T-cell (primary cell): ENCODE measurements at regions not wholly inside any gene's neighbourhood (a gene's known extent, or its start where the extent isn't known, plus 50 kb on each side); places are given as distances from the start of the nearest gene placed in this dataset.

ENCODE experiments used
- ATAC-seq, 4 experiments: fragments of 200-7000 bp in 3 of 4; fragments of 150-1000 bp in 1 of 4; cut with Tn5 transposase; replicated peaks in 1 of 4; 1 replicate in 3 of 4; 2 replicates in 1 of 4; pipeline ENCODE4 v1.10.0; 2021; ENCODE audit warnings: moderate library complexity in 3 of 4, mild to moderate bottlenecking in 2 of 4, moderate number of reproducible peaks in 1 of 4
- CTCF ChIA-PET, 2 donors: fragments of 300-600 bp; sonication (Branson Sonifier 250); formaldehyde crosslinking; loops; one replicate each; lab custom pipeline; 2022; ENCODE audit warnings: antibody characterized with exemption in 2 of 2; lab: Charles Lee
- POLR2A ChIA-PET, 2 donors: fragments of 300-600 bp; sonication (Branson Sonifier 250); formaldehyde crosslinking; loops; one replicate each; lab custom pipeline; 2022; ENCODE audit warnings: antibody characterized with exemption in 2 of 2; lab: Charles Lee
- DNase-seq, 35 experiments: peaks; one replicate each; pipeline versions ENCODE4 v3.0.0 to v3.0.0-alpha.2; 2013 to 2023
- H3K27ac ChIP-seq: one replicate; pipeline ENCODE4 v1.5.1; 2013; ENCODE audit warnings: low read length
- H3K27me3 ChIP-seq, 2 experiments: replicated peaks in 1 of 2; 1 replicate in 1 of 2; 2 replicates in 1 of 2; pipeline versions ENCODE4 v1.6.1 to v1.7.0; 2013; ENCODE audit warnings: low read length in 1 of 2, mixed read lengths in 1 of 2; ENCODE audit not compliant: control insufficient read depth in 2 of 2, insufficient read depth in 2 of 2; ENCODE audit errors: extremely low read depth in 1 of 2
- H3K36me3 ChIP-seq, 2 donors: 1 replicate in 1 of 2; 2 replicates in 1 of 2; pipeline versions ENCODE4 v1.6.1 to v1.7.0; 2013; ENCODE audit warnings: low read length in 1 of 2; ENCODE audit not compliant: control insufficient read depth in 2 of 2, insufficient read depth in 1 of 2; ENCODE audit errors: extremely low read depth in 1 of 2
- H3K4me1 ChIP-seq, 2 experiments: 1 replicate in 1 of 2; 2 replicates in 1 of 2; pipeline versions ENCODE4 v1.6.1 to v1.7.0; 2013; ENCODE audit warnings: low read length in 2 of 2, mixed read lengths in 1 of 2; ENCODE audit not compliant: insufficient read depth in 2 of 2, control insufficient read depth in 1 of 2; ENCODE audit errors: extremely low read depth in 1 of 2
- H3K4me3 ChIP-seq, 2 donors: 1 replicate in 1 of 2; 2 replicates in 1 of 2; pipeline versions ENCODE4 v1.5.1 to v1.7.0; 2013; ENCODE audit warnings: mild to moderate bottlenecking in 2 of 2, low read length in 1 of 2, moderate library complexity in 1 of 2; ENCODE audit not compliant: control insufficient read depth in 1 of 2; ENCODE audit errors: extremely low read depth in 1 of 2
- H3K9me3 ChIP-seq: 2 replicates; pipeline ENCODE4 v1.7.0; 2013
- H3K27ac Mint-ChIP-seq, 2 donors: one replicate each; pipeline ENCODE4 v1.8.0; 2020 to 2021; ENCODE audit warnings: mild to moderate bottlenecking in 2 of 2, mixed read lengths in 2 of 2
- H3K27me3 Mint-ChIP-seq, 2 donors: one replicate each; pipeline ENCODE4 v1.8.0; 2021 to 2022; ENCODE audit warnings: mixed read lengths in 2 of 2
- H3K36me3 Mint-ChIP-seq: one replicate; pipeline ENCODE4 v1.8.0; 2021; ENCODE audit warnings: mixed read lengths
- H3K4me1 Mint-ChIP-seq, 3 donors: one replicate each; pipeline ENCODE4 v1.8.0; 2020 to 2022; ENCODE audit warnings: mixed read lengths in 3 of 3, mild to moderate bottlenecking in 1 of 3
- H3K4me3 Mint-ChIP-seq, 3 donors: one replicate each; pipeline ENCODE4 v1.8.0; 2020 to 2022; ENCODE audit warnings: mild to moderate bottlenecking in 3 of 3, mixed read lengths in 3 of 3, moderate library complexity in 3 of 3
- H3K9me3 Mint-ChIP-seq, 3 donors: one replicate each; pipeline ENCODE4 v1.8.0; 2020 to 2022; ENCODE audit warnings: mixed read lengths in 3 of 3
- WGBS: methylation state at CpG from one replicate; pipeline ENCODE4 v1.1.5; 2013; ENCODE audit warnings: missing lambda C conversion rate; ENCODE audit not compliant: insufficient coverage; 5-methylcytosine and 5-hydroxymethylcytosine counted together

DNA sequence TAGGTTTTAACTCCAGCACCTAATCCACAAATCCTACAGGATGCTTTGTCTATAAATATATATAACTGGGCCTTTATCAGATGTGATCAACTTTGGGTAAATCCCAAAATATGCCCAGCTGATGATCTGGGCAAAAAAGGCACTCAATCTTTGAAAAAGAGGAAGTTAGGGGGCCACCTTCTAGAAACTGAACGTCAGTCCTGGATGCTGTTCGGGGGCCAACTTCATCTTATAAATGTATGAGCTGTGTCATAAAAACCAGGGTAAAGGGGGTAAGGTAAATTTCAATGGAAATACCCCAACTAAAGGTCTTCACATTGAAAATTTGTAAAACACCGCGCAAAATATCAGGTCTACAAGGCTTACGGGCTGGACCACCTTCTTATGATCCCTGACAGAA lies 264.4 kb upstream of the UBE2E2 start:
- Mint-ChIP-seq H3K4me1 (no peaks in the 10 kb centered on the region), H3K27me3 (no peaks in the 10 kb centered on the region), H3K4me3 (no peak overlapping the region), H3K36me3 (no peaks in the 10 kb centered on the region), H3K27ac (no peak overlapping the region), H3K9me3 (peaks cover 0 to 4% (median 0%) of the 10 kb centered on the region in 3 donors)
- WGBS = 89% methylated on average over 3 of the region's 5 CpGs
- POLR2A ChIA-PET = no interaction called here
- H3K36me3 ChIP-seq = no peaks in the 10 kb centered on the region
- H3K4me3 ChIP-seq = no peak overlapping the region
- no peaks in the 10 kb centered on the region for H3K27me3 ChIP-seq
- no peak for DNase-seq
- H3K9me3 ChIP-seq = no peaks in the 10 kb centered on the region
- no peak overlapping the region for H3K27ac ChIP-seq
- CTCF ChIA-PET = interaction anchor here in 1 of 2 donors (0.6 kb wide), 1 partner anchor 27 kb away, joined by 3 read pairs; no protein-coding TSS in a partner anchor
- no peaks in the 10 kb centered on the region for H3K4me1 ChIP-seq
- no peak for ATAC-seq

DNA sequence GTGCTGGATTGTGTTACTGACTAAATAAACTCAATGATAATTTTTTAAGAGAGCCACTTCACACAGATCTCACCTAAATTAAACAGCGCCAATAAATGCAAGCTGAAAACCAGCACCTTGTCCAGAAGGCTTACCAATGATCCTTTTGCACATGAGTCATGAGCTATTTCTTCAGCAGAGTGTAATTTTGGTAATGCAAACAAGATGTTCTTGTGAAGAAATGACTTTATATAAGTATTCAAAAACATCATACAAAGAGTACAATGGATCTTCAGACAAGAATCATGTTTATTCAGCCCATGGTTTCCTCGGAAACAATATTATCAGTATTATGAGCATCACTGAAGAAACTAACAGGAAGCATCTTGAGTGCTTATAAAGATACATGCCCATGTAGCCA lies 263.8 kb upstream of the UBE2E2 start:
- Histone ChIP-seq H3K4me3 (no peak overlapping the region), H3K27me3 (no peaks in the 10 kb centered on the region), H3K36me3 (no peaks in the 10 kb centered on the region), H3K9me3 (no peaks in the 10 kb centered on the region), H3K4me1 (no peaks in the 10 kb centered on the region), H3K27ac (no peak overlapping the region)
- POLR2A ChIA-PET = no interaction called here
- Mint-ChIP-seq H3K27me3 (no peaks in the 10 kb centered on the region), H3K4me1 (no peaks in the 10 kb centered on the region), H3K27ac (no peak overlapping the region), H3K4me3 (no peak overlapping the region), H3K36me3 (no peaks in the 10 kb centered on the region), H3K9me3 (peaks cover 0 to 4% (median 0%) of the 10 kb centered on the region in 3 donors)
- ATAC-seq = no peak
- WGBS = no CpG with 5 or more reads among the region's 2 CpGs
- CTCF ChIA-PET = interaction anchor here in 1 of 2 donors (0.6 kb wide), 1 partner anchor 28 kb away, joined by 3 read pairs; no protein-coding TSS in a partner anchor
- no peak for DNase-seq

DNA sequence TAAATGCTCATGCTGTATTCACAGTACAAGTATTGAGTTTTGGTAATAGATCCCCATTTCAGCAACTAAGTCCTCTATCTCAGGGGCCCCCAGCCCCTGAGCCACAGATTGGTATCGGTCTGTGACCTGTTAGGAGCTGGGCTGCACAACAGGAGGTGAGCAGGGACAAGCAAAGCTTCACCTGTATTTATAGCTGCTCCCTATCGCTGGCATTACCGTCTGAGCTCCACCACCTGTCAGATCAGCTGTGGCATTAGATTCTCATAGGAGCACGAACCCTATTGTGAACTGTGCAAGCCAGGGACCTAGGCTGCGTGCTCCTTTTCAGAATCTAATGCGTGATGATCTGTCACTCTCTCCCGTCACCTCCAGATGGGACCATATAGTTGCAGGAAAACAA lies 262.8 kb upstream of the UBE2E2 start:
- no peak overlapping the region for H3K4me3 ChIP-seq
- no peaks in the 10 kb centered on the region for H3K36me3 ChIP-seq
- WGBS = 86% methylated on average over 5 of the region's 7 CpGs
- ChIA-PET POLR2A (no interaction called here), CTCF (no interaction called here)
- H3K27me3 ChIP-seq = no peaks in the 10 kb centered on the region
- H3K9me3 Mint-ChIP-seq = peaks cover 0 to 4% (median 0%) of the 10 kb centered on the region in 3 donors
- no peaks in the 10 kb centered on the region for H3K4me1 Mint-ChIP-seq
- no peak overlapping the region for H3K27ac Mint-ChIP-seq
- H3K27ac ChIP-seq = no peak overlapping the region
- H3K9me3 ChIP-seq = no peaks in the 10 kb centered on the region
- ATAC-seq (no peak), DNase-seq (no peak)
- no peaks in the 10 kb centered on the region for H3K36me3 Mint-ChIP-seq
- H3K4me1 ChIP-seq = no peaks in the 10 kb centered on the region
- H3K27me3 Mint-ChIP-seq = no peaks in the 10 kb centered on the region
- H3K4me3 Mint-ChIP-seq = no peak overlapping the region

DNA sequence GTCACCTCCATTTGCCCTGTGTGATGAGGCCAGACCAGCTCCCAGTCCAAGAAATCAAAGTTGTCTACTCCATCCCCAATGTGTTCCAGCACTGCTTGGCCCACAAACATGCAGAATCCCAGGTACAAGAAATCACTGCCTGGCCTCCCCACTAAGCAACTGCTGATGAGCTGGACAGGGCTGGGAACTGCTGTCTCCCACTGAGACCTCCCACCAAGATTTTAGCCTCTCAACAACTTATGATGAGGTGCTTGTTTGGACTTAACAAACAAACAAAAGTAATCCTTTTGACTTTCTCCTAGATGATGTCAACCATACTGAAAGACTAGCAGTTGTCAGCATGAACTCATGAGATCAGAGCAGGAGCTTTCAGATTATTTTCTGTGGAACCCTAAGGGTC lies 260.1 kb upstream of the UBE2E2 start:
- H3K36me3 ChIP-seq = no peaks in the 10 kb centered on the region
- Mint-ChIP-seq H3K4me3 (no peak overlapping the region), H3K27ac (no peak overlapping the region), H3K27me3 (no peaks in the 10 kb centered on the region), H3K9me3 (peaks cover 0 to 4% (median 0%) of the 10 kb centered on the region in 3 donors), H3K36me3 (no peaks in the 10 kb centered on the region), H3K4me1 (no peaks in the 10 kb centered on the region)
- H3K4me3 ChIP-seq = no peak overlapping the region
- ATAC-seq (no peak), DNase-seq (no peak)
- POLR2A ChIA-PET = no interaction called here
- no peaks in the 10 kb centered on the region for H3K27me3 ChIP-seq
- H3K9me3 ChIP-seq = no peaks in the 10 kb centered on the region
- H3K27ac ChIP-seq = no peak overlapping the region
- H3K4me1 ChIP-seq = no peaks in the 10 kb centered on the region
- CTCF ChIA-PET = no interaction called here

DNA sequence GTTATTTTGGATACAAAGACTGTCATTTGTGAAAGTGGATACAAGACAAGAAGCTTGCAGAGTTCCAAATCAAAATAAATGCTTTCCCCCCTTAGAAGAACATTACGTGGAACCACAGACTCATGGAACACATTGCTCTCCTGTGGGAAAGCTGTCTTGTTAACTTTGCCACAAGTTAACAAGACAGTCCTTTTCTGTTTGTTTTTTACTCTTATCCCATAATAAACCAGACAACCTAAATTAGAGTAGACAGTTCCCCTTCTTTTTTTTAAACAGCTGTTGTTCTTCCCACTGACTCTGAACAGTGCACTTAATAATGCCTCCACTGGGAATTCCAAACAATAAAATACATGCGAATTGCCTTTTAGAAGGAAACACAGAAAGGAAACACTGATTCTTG lies 255.3 kb upstream of the UBE2E2 start:
- Mint-ChIP-seq H3K9me3 (peaks cover under 1 to 7% (median 6%) of the 10 kb centered on the region in 3 donors), H3K4me1 (no peaks in the 10 kb centered on the region), H3K27ac (no peak overlapping the region), H3K27me3 (no peaks in the 10 kb centered on the region), H3K4me3 (no peak overlapping the region), H3K36me3 (no peaks in the 10 kb centered on the region)
- ChIA-PET CTCF (no interaction called here), POLR2A (no interaction called here)
- 100% methylated on average over 1 of the region's 2 CpGs for WGBS
- no peaks in the 10 kb centered on the region for H3K36me3 ChIP-seq
- H3K4me1 ChIP-seq = no peaks in the 10 kb centered on the region
- no peak overlapping the region for H3K4me3 ChIP-seq
- H3K27me3 ChIP-seq = no peaks in the 10 kb centered on the region
- no peak for ATAC-seq
- H3K9me3 ChIP-seq = no peaks in the 10 kb centered on the region
- H3K27ac ChIP-seq = no peak overlapping the region
- no peak for DNase-seq

DNA sequence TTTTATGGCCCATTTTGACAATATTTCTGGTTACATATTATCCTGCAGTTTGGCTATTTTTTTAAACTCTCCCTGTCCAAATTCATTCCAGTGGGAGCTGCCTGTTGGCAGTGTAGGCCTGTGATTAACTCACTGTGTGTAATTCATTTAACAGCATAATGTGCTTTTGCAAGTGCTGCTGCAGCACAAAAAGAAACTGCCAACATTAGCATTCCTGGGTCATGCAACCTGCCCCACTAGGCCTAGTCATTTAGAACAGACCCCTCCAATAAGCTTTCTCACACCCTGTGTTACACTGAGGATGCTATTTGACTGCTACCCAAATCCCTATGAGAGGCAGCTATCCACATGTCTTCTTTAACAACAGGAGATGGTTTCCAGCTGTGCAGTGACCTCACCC lies 251.2 kb upstream of the UBE2E2 start:
- Mint-ChIP-seq H3K4me3 (no peak overlapping the region), H3K27me3 (no peaks in the 10 kb centered on the region), H3K27ac (no peak overlapping the region), H3K4me1 (no peaks in the 10 kb centered on the region), H3K9me3 (peaks cover 3 to 9% (median 7%) of the 10 kb centered on the region in 3 donors), H3K36me3 (no peaks in the 10 kb centered on the region)
- ChIA-PET POLR2A (no interaction called here), CTCF (no interaction called here)
- Histone ChIP-seq H3K27me3 (no peaks in the 10 kb centered on the region), H3K4me3 (no peak overlapping the region), H3K27ac (no peak overlapping the region), H3K9me3 (no peaks in the 10 kb centered on the region), H3K4me1 (no peaks in the 10 kb centered on the region), H3K36me3 (no peaks in the 10 kb centered on the region)
- no peak for DNase-seq
- no peak for ATAC-seq

DNA sequence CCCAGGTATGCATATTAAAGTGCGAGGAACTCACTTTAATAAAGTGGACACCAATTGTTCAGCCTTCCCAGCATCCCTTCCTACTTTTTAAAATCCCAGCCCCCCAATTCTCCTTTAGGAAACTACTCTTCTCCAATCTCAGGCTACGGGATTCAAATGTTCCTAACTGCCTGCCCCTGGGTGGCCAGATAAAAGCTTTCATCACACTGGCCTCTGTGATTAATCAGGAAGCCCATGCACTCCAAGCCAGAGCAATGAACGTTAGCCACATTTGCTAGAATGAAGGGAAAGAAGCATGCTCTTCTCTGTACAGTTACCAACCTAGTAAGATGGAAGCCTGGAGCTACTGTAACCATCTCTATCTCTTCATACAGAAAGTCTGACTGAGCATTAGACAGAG lies 250.3 kb upstream of the UBE2E2 start:
- no peak for ATAC-seq
- Histone ChIP-seq H3K27me3 (no peaks in the 10 kb centered on the region), H3K27ac (no peak overlapping the region), H3K36me3 (no peaks in the 10 kb centered on the region), H3K4me3 (no peak overlapping the region), H3K9me3 (no peaks in the 10 kb centered on the region), H3K4me1 (no peaks in the 10 kb centered on the region)
- ChIA-PET POLR2A (no interaction called here), CTCF (no interaction called here)
- Mint-ChIP-seq H3K4me3 (no peak overlapping the region), H3K9me3 (peaks cover 3 to 9% (median 7%) of the 10 kb centered on the region in 3 donors), H3K27me3 (no peaks in the 10 kb centered on the region), H3K4me1 (no peaks in the 10 kb centered on the region), H3K36me3 (no peaks in the 10 kb centered on the region), H3K27ac (no peak overlapping the region)
- WGBS = 40% methylated on average over 1 of the region's 3 CpGs
- no peak for DNase-seq
